A549 (cell line): ENCODE measurements at regions not wholly inside any gene's neighbourhood (a gene's known extent, or its start where the extent isn't known, plus 50 kb on each side); places are given as distances from the start of the nearest gene placed in this dataset.

Experiments
- ATAC-seq, 2 experiments: fragments of 200-7000 bp in 1 of 2; fragments of >200 bp in 1 of 2; cut with Nextera tagmentation in 1 of 2; cut with Tn5 transposase in 1 of 2; 3 replicates each; pipeline versions ENCODE4 v1.8.0 to v1.9.1; 2018 to 2020; ENCODE audit warnings: mild to moderate bottlenecking in 1 of 2, moderate library complexity in 1 of 2
- CTCF ChIA-PET: fragments of 300-600 bp; sonication (Branson Sonifier 250); formaldehyde crosslinking; extraction: SDS; loops from one replicate; lab custom pipeline; 2021; ENCODE audit warnings: antibody characterized with exemption, inconsistent platforms; lab: Yijun Ruan, JAX
- POLR2A ChIA-PET: fragments of 350-600 bp; formaldehyde crosslinking; extraction: SDS; loops from one replicate; lab custom pipeline; 2021; ENCODE audit warnings: antibody characterized with exemption, inconsistent platforms; lab: Yijun Ruan, JAX
- DNase-seq, 2 experiments: peaks; one replicate each; pipeline versions ENCODE4 v3.0.0 to v3.0.0-alpha.2; 2011 to 2016; ENCODE audit warnings: low read depth in 1 of 2, low spot score in 1 of 2
- FAIRE-seq: peaks from 2 replicates; lab custom pipeline; 2011; peaks lifted over from hg19 to GRCh38; lab: Jason Lieb, UNC
- H3K27ac ChIP-seq, 2 experiments: fragments of >200 bp; sonication (Bioruptor Twin); formaldehyde crosslinking; 3 replicates each; pipeline ENCODE4 v1.5.1; 2016 to 2017
- H3K4me1 ChIP-seq: fragments of >200 bp; sonication (Bioruptor Twin); formaldehyde crosslinking; 3 replicates; pipeline ENCODE4 v1.6.1; 2016
- H3K4me2 ChIP-seq: fragments of >200 bp; sonication (Bioruptor Twin); formaldehyde crosslinking; 3 replicates; pipeline ENCODE4 v1.6.1; 2016
- H3K4me3 ChIP-seq: fragments of >200 bp; sonication (Bioruptor Twin); formaldehyde crosslinking; 3 replicates; pipeline ENCODE4 v1.5.1; 2016
- H3K9me3 ChIP-seq: fragments of >200 bp; sonication (Bioruptor Twin); formaldehyde crosslinking; 3 replicates; pipeline ENCODE4 v1.6.1; 2016
- BCL3 ChIP-seq: fragments of >200 bp; sonication (Bioruptor Twin); formaldehyde crosslinking; IDR thresholded peaks from 3 replicates; pipeline ENCODE4 v1.6.1; 2016
- BHLHE40 ChIP-seq: IDR thresholded peaks from 2 replicates; pipeline ENCODE4 v1.6.1; 2012; ENCODE audit warnings: low read depth, low read length, inconsistent platforms
- CBX2 ChIP-seq: fragments of 200-600 bp; sonication (generic); IDR thresholded peaks from 2 replicates; pipeline ENCODE4 v1.6.1; 2016; ENCODE audit warnings: low read depth, mild to moderate bottlenecking, borderline replicate concordance
- CHD2 ChIP-seq: fragments of 150-350 bp; IDR thresholded peaks from 2 replicates; pipeline ENCODE4 v1.6.1; 2014; ENCODE audit warnings: low read length; ENCODE audit not compliant: partially characterized antibody
- E2F6 ChIP-seq: IDR thresholded peaks from 2 replicates; pipeline ENCODE4 v1.6.1; 2012; ENCODE audit warnings: low read depth, borderline replicate concordance
- EHF ChIP-seq: fragments of 250-450 bp; sonication (Bioruptor Pico); IDR thresholded peaks from 2 replicates; pipeline ENCODE4 v1.5.0; 2020; ENCODE audit warnings: mild to moderate bottlenecking
- EHMT2 ChIP-seq: fragments of 200-600 bp; sonication (generic); IDR thresholded peaks from 2 replicates; pipeline ENCODE4 v1.6.1; 2016; ENCODE audit warnings: antibody characterized with exemption, low read depth, mild to moderate bottlenecking, moderate library complexity
- EP300 ChIP-seq, 2 experiments: fragments of >200 bp; sonication (Bioruptor Twin); formaldehyde crosslinking; IDR thresholded peaks; 2 replicates in 1 of 2; 3 replicates in 1 of 2; pipeline ENCODE4 v1.6.1; 2016 to 2017
- FOSB ChIP-seq: fragments of 250-450 bp; sonication (Bioruptor Pico); IDR thresholded peaks from 2 replicates; pipeline ENCODE4 v1.5.0; 2020; ENCODE audit warnings: mild to moderate bottlenecking, moderate library complexity
- FOSL2 ChIP-seq, 2 experiments: fragments of 450-650 bp in 1 of 2; fragments of >200 bp in 1 of 2; sonication (Bioruptor Twin) in 1 of 2; formaldehyde crosslinking; IDR thresholded peaks; 2 replicates each; pipeline versions ENCODE4 v1.5.0 to v1.6.1; 2016 to 2020; ENCODE audit warnings: mild to moderate bottlenecking in 1 of 2, moderate library complexity in 1 of 2
- FOXS1 ChIP-seq: fragments of 250-450 bp; sonication (Bioruptor Pico); IDR thresholded peaks from 2 replicates; pipeline ENCODE4 v1.5.0; 2020; ENCODE audit warnings: mild to moderate bottlenecking, moderate library complexity
- HDAC2 ChIP-seq: fragments of 200-600 bp; sonication (generic); IDR thresholded peaks from 2 replicates; pipeline ENCODE4 v1.6.1; 2016
- HEYL ChIP-seq: fragments of 250-450 bp; sonication (Bioruptor Pico); IDR thresholded peaks from 2 replicates; pipeline ENCODE4 v1.8.0; 2021; ENCODE audit warnings: mild to moderate bottlenecking, moderate library complexity
- HOXB13 ChIP-seq: fragments of 250-450 bp; sonication (Bioruptor Pico); IDR thresholded peaks from 2 replicates; pipeline ENCODE4 v1.5.0; 2020; ENCODE audit warnings: low read depth, mild to moderate bottlenecking, moderate library complexity
- HOXB5 ChIP-seq: fragments of 250-450 bp; sonication (Bioruptor Pico); IDR thresholded peaks from 2 replicates; pipeline ENCODE4 v1.5.0; 2020; ENCODE audit warnings: mild to moderate bottlenecking, moderate library complexity
- JUNB ChIP-seq: fragments of >200 bp; sonication (Bioruptor Twin); formaldehyde crosslinking; IDR thresholded peaks from 2 replicates; pipeline ENCODE4 v1.6.1; 2016
- KDM1A ChIP-seq: fragments of 200-600 bp; sonication (generic); IDR thresholded peaks from 2 replicates; pipeline ENCODE4 v1.6.1; 2016; ENCODE audit warnings: low read depth, mild to moderate bottlenecking
- KDM5A ChIP-seq: fragments of 200-600 bp; sonication (generic); IDR thresholded peaks from 2 replicates; pipeline ENCODE4 v1.6.1; 2016; ENCODE audit warnings: antibody characterized with exemption, mild to moderate bottlenecking
- MAFK ChIP-seq: fragments of 450-650 bp; IDR thresholded peaks from 2 replicates; pipeline ENCODE4 v1.6.1; 2014; ENCODE audit not compliant: partially characterized antibody
- MAX ChIP-seq: IDR thresholded peaks from 2 replicates; pipeline ENCODE4 v1.6.1; 2012
- MAZ ChIP-seq: fragments of 150-350 bp; IDR thresholded peaks from 2 replicates; pipeline ENCODE4 v1.6.1; 2014; ENCODE audit warnings: antibody characterized with exemption, low read depth, low read length, borderline replicate concordance
- NFE2L2 ChIP-seq: fragments of 150-350 bp; conservative IDR thresholded peaks from 2 replicates; pipeline ENCODE4 v1.6.1; 2014; ENCODE audit warnings: low read length
- NR3C1 ChIP-seq: fragments of >200 bp; sonication (Bioruptor Twin); formaldehyde crosslinking; IDR thresholded peaks from 3 replicates; pipeline ENCODE4 v1.6.1; 2017
- POLR2AphosphoS2 ChIP-seq: conservative IDR thresholded peaks from 2 replicates; pipeline ENCODE4 v1.6.1; 2012; ENCODE audit warnings: low read length, improper control_type of control experiment, inconsistent platforms
- RARB ChIP-seq: fragments of 250-450 bp; sonication (Bioruptor Pico); IDR thresholded peaks from 2 replicates; pipeline ENCODE4 v1.8.0; 2021; ENCODE audit warnings: mild to moderate bottlenecking, moderate library complexity
- RFX5 ChIP-seq: fragments of 450-650 bp; IDR thresholded peaks from 2 replicates; pipeline ENCODE4 v1.7.1; 2014; ENCODE audit warnings: antibody characterized with exemption, mild to moderate bottlenecking, moderate library complexity
- SMC3 ChIP-seq: fragments of >200 bp; sonication (Bioruptor Twin); formaldehyde crosslinking; IDR thresholded peaks from 3 replicates; pipeline ENCODE4 v1.6.1; 2018; ENCODE audit warnings: inconsistent platforms
- SREBF2 ChIP-seq: fragments of 450-650 bp; IDR thresholded peaks from 2 replicates; pipeline ENCODE4 v1.6.1; 2014; ENCODE audit warnings: mild to moderate bottlenecking, moderate library complexity
- TFCP2L1 ChIP-seq: fragments of 250-450 bp; sonication (Bioruptor Pico); IDR thresholded peaks from 2 replicates; pipeline ENCODE4 v1.5.0; 2021; ENCODE audit warnings: mild to moderate bottlenecking
- TP53 ChIP-seq: fragments of 250-450 bp; sonication (Bioruptor Pico); IDR thresholded peaks from 2 replicates; pipeline ENCODE4 v1.5.0; 2021; ENCODE audit warnings: mild to moderate bottlenecking, moderate library complexity
- USF2 ChIP-seq: fragments of 450-650 bp; IDR thresholded peaks from 2 replicates; pipeline ENCODE4 v1.6.1; 2014; ENCODE audit warnings: antibody characterized with exemption
- ZC3H11A ChIP-seq: fragments of 450-650 bp; IDR thresholded peaks from 2 replicates; pipeline ENCODE4 v1.6.1; 2014; ENCODE audit warnings: antibody characterized with exemption, mild to moderate bottlenecking
- ZFP36 ChIP-seq: fragments of 450-650 bp; IDR thresholded peaks from 2 replicates; pipeline ENCODE4 v1.6.1; 2014; ENCODE audit warnings: borderline replicate concordance; ENCODE audit not compliant: partially characterized antibody
- WGBS: methylation state at CpG from one replicate; pipeline ENCODE4 v1.1.6; 2017; ENCODE audit errors: missing lambda C conversion rate; 5-methylcytosine and 5-hydroxymethylcytosine counted together

- WGBS = 32% methylated on average over 4 of the region's 4 CpGs
- ATAC-seq = no peak
- no peak overlapping the region for H3K4me2 ChIP-seq
- ChIA-PET POLR2A (no interaction called here), CTCF (interaction anchor here (0.8 kb wide), 1 partner anchor 35 kb away, joined by 3 read pairs; no protein-coding TSS in a partner anchor)
- no peak overlapping the region for H3K4me3 ChIP-seq
- no peak overlapping the region for H3K27ac ChIP-seq
- TF ChIP-seq FOXS1 (CRISPR knock-in tag) (no peak), MAZ (no peak), ZFP36 (no peak), TP53 (no peak), KDM1A (no peak), FOSB (CRISPR knock-in tag) (no peak), NR3C1 (no peak), MAX (no peak), ZC3H11A (no peak), TFCP2L1 (no peak), HOXB5 (CRISPR knock-in tag) (no peak), KDM5A (no peak), SMC3 (no peak)
- FAIRE-seq = no peak
- H3K4me1 ChIP-seq = no peaks in the 10 kb centered on the region
- no peak for DNase-seq
- no peaks in the 10 kb centered on the region for H3K9me3 ChIP-seq
Measured at GRCh38 chr1:208465786-208466590, 221.8 kb upstream of the PLXNA2 start.

GRCh38 chr1:208467151-208467780 is 223.1 kb upstream of the PLXNA2 start:
- no peak for FAIRE-seq
- no peak overlapping the region for H3K4me2 ChIP-seq
- H3K27ac ChIP-seq = no peak overlapping the region
- DNase-seq = no peak
- CTCF ChIA-PET = interaction anchor here (0.8 kb wide), 1 partner anchor 36 kb away, joined by 3 read pairs; no protein-coding TSS in a partner anchor
- TF ChIP-seq BCL3 = no peak
- TF ChIP-seq EHMT2 = no peak
- TF ChIP-seq FOSB (CRISPR knock-in tag) = no peak
- TF ChIP-seq BHLHE40 = no peak
- TF ChIP-seq EP300 (IDR thresholded peaks at IDR 0.05) = no peak
- no peak for TF ChIP-seq CBX2
- TF ChIP-seq EHF (CRISPR knock-in tag) = no peak
- TF ChIP-seq SREBF2 = no peak
- no peak for TF ChIP-seq KDM5A
- no peak for TF ChIP-seq SMC3
- TF ChIP-seq HOXB13 = no peak
- TF ChIP-seq NFE2L2 = no peak
- TF ChIP-seq MAFK = no peak
- no peak for TF ChIP-seq CHD2
- no peak for TF ChIP-seq RARB (CRISPR knock-in tag)
- TF ChIP-seq, all 56 proteins: peak for 0
- H3K4me1 ChIP-seq = no peaks in the 10 kb centered on the region
- H3K9me3 ChIP-seq = no peaks in the 10 kb centered on the region
- POLR2A ChIA-PET = no interaction called here
- WGBS = 30% methylated on average over 7 of the region's 7 CpGs
- H3K4me3 ChIP-seq = no peak overlapping the region
- ATAC-seq = no peak

GRCh38 chr1:208475449-208475848 is 231.3 kb upstream of the PLXNA2 start:
- Histone ChIP-seq H3K4me3 (no peak overlapping the region), H3K4me2 (no peak overlapping the region), H3K4me1 (no peaks in the 10 kb centered on the region), H3K27ac (no peak overlapping the region), H3K9me3 (no peaks in the 10 kb centered on the region)
- 12% methylated on average over 4 of the region's 4 CpGs for WGBS
- FAIRE-seq = no peak
- CTCF ChIA-PET = no interaction called here
- no peak for DNase-seq
- ATAC-seq = no peak
- POLR2A ChIA-PET = no interaction called here
- TF ChIP-seq USF2 (no peak), SMC3 (no peak), JUNB (no peak), RFX5 (no peak), ZFP36 (no peak), E2F6 (no peak), HDAC2 (no peak), POLR2AphosphoS2 (no peak), KDM5A (no peak), EHF (CRISPR knock-in tag) (no peak), HOXB5 (CRISPR knock-in tag) (no peak), ZC3H11A (no peak), FOSB (CRISPR knock-in tag) (no peak), FOSL2 (IDR thresholded peaks at IDR 0.05) (no peak), FOSL2 (CRISPR knock-in tag; IDR thresholded peaks at IDR 0.05) (no peak), HEYL (no peak)
